ENCODE measurements at regions not wholly inside any gene's neighbourhood (a gene's known extent, or its start where the extent isn't known, plus 50 kb on each side); places are given as distances from the start of the nearest gene placed in this dataset.

- TF ChIP-seq REST (IDR thresholded peaks at IDR 0.05): no peak
- no peak for TF ChIP-seq CTCF (IDR thresholded peaks at IDR 0.05)
- TF ChIP-seq CHD2 (IDR thresholded peaks at IDR 0.05; ENCODE audit: low read length, partially characterized antibody): no peak
- TF ChIP-seq EP300 (IDR thresholded peaks at IDR 0.05): no peak
- no peak for TF ChIP-seq SREBF2 (IDR thresholded peaks at IDR 0.05)
- no peak for TF ChIP-seq RNF2 (IDR thresholded peaks at IDR 0.05; ENCODE audit: borderline replicate concordance, low read depth)
- no peak for TF ChIP-seq CHD4 (IDR thresholded peaks at IDR 0.05; ENCODE audit: borderline replicate concordance)
Measured at GRCh38 chr10:131743190-131744151, 157.3 kb upstream of the PPP2R2D start.
